ENCODE measurements at regions not wholly inside any gene's neighbourhood (a gene's known extent, or its start where the extent isn't known, plus 50 kb on each side); places are given as distances from the start of the nearest gene placed in this dataset.

GRCh38 chr1:29671446-29672356, 435.4 kb downstream of the PTPRU start:
- H3K36me3 ChIP-seq (ENCODE audit: control insufficient read depth, insufficient read depth, low read length): no peaks in the 10 kb centered on the region
- no peaks in the 10 kb centered on the region for H3K4me1 ChIP-seq (ENCODE audit: control insufficient read depth, insufficient read depth, low read length)
- H3K27me3 ChIP-seq (ENCODE audit: control insufficient read depth, insufficient read depth, low read length, poor library complexity, severe bottlenecking): peaks cover 4% of the 10 kb centered on the region
- H3K9me3 ChIP-seq (ENCODE audit: control insufficient read depth, low read length): no peaks in the 10 kb centered on the region
- TF ChIP-seq, protein P1, sequence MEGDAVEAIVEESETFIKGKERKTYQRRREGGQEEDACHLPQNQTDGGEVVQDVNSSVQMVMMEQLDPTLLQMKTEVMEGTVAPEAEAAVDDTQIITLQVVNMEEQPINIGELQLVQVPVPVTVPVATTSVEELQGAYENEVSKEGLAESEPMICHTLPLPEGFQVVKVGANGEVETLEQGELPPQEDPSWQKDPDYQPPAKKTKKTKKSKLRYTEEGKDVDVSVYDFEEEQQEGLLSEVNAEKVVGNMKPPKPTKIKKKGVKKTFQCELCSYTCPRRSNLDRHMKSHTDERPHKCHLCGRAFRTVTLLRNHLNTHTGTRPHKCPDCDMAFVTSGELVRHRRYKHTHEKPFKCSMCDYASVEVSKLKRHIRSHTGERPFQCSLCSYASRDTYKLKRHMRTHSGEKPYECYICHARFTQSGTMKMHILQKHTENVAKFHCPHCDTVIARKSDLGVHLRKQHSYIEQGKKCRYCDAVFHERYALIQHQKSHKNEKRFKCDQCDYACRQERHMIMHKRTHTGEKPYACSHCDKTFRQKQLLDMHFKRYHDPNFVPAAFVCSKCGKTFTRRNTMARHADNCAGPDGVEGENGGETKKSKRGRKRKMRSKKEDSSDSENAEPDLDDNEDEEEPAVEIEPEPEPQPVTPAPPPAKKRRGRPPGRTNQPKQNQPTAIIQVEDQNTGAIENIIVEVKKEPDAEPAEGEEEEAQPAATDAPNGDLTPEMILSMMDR (conservative IDR thresholded peaks at IDR 0.05): no peak
- H3K27ac Mint-ChIP-seq: no peak overlapping the region
- H3K36me3 Mint-ChIP-seq (ENCODE audit: low read depth): no peaks in the 10 kb centered on the region
- 87 to 100% methylated on average over 9 to 14 of the region's 14 CpGs for WGBS, 2 experiments (ENCODE audit: insufficient coverage in 1 of 2, insufficient read length in 1 of 2)
- H3K4me1 Mint-ChIP-seq: peaks cover 8% of the 10 kb centered on the region
- H3K27ac ChIP-seq (ENCODE audit: low read depth, low read length): no peak overlapping the region
- no peak overlapping the region for H3K4me3 Mint-ChIP-seq
- DNase-seq: peak; percentile 31
- H3K27me3 Mint-ChIP-seq (ENCODE audit: insufficient read depth): peaks cover 4% of the 10 kb centered on the region
- no peak overlapping the region for H3K4me3 ChIP-seq (ENCODE audit: low read length)
- no peaks in the 10 kb centered on the region for H3K9me3 Mint-ChIP-seq
- no peak overlapping the region for H3K9ac ChIP-seq (ENCODE audit: extremely low read depth, low read length, poor library complexity, severe bottlenecking)

GRCh38 chr1:29670752-29671151, 434.4 kb downstream of the PTPRU start:
- no peak for DNase-seq
- peaks cover 4% of the 10 kb centered on the region for H3K27me3 Mint-ChIP-seq (ENCODE audit: insufficient read depth)
- H3K9me3 ChIP-seq (ENCODE audit: control insufficient read depth, low read length): no peaks in the 10 kb centered on the region
- H3K27ac Mint-ChIP-seq: no peak overlapping the region
- 93 to 100% methylated on average over 4 to 7 of the region's 7 CpGs for WGBS, 2 experiments (ENCODE audit: insufficient coverage in 1 of 2, insufficient read length in 1 of 2)
- no peaks in the 10 kb centered on the region for H3K9me3 Mint-ChIP-seq
- no peak overlapping the region for H3K4me3 Mint-ChIP-seq
- no peaks in the 10 kb centered on the region for H3K4me1 ChIP-seq (ENCODE audit: control insufficient read depth, insufficient read depth, low read length)
- H3K36me3 Mint-ChIP-seq (ENCODE audit: low read depth): no peaks in the 10 kb centered on the region
- H3K27ac ChIP-seq (ENCODE audit: low read depth, low read length): no peak overlapping the region
- H3K4me1 Mint-ChIP-seq: peaks cover 7% of the 10 kb centered on the region
- H3K9ac ChIP-seq (ENCODE audit: extremely low read depth, low read length, poor library complexity, severe bottlenecking): no peak overlapping the region
- H3K4me3 ChIP-seq (ENCODE audit: low read length): no peak overlapping the region
- H3K27me3 ChIP-seq (ENCODE audit: control insufficient read depth, insufficient read depth, low read length, poor library complexity, severe bottlenecking): peaks cover 4% of the 10 kb centered on the region
- TF ChIP-seq, protein P1 (conservative IDR thresholded peaks at IDR 0.05): no peak
- H3K36me3 ChIP-seq (ENCODE audit: control insufficient read depth, insufficient read depth, low read length): no peaks in the 10 kb centered on the region

DNA sequence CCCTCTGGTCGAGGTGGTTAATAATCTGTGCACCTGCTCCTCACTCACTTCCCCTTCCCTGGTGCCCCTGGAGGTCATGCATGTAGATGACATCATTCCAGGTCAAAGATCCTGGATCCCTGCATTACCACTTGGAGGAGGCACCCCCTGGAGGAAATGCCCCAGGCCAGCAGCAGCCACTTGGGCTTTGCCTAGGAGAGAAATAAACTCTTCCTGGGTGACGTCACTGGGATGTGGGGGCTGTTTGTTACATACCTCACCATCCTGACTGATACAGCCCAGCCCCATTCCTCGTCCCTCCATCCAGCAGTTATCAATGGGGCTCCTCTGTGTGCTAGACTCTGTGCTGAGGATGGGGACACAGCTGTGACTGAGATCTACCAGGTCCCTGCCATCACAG, 433.6 kb downstream of the PTPRU start:
- DNase-seq: peak; percentile 19
- H3K27me3 Mint-ChIP-seq (ENCODE audit: insufficient read depth): peaks cover 4% of the 10 kb centered on the region
- Histone ChIP-seq H3K36me3 (ENCODE audit: control insufficient read depth, insufficient read depth, low read length) (no peaks in the 10 kb centered on the region), H3K4me3 (ENCODE audit: low read length) (no peak overlapping the region), H3K9me3 (ENCODE audit: control insufficient read depth, low read length) (no peaks in the 10 kb centered on the region), H3K4me1 (ENCODE audit: control insufficient read depth, insufficient read depth, low read length) (no peaks in the 10 kb centered on the region), H3K27me3 (ENCODE audit: control insufficient read depth, insufficient read depth, low read length, poor library complexity, severe bottlenecking) (peaks cover 4% of the 10 kb centered on the region), H3K9ac (ENCODE audit: extremely low read depth, low read length, poor library complexity, severe bottlenecking) (no peak overlapping the region), H3K27ac (ENCODE audit: low read depth, low read length) (no peak overlapping the region)
- no peak overlapping the region for H3K27ac Mint-ChIP-seq
- TF ChIP-seq, protein P1 (conservative IDR thresholded peaks at IDR 0.05): peak; percentile 16
- H3K36me3 Mint-ChIP-seq (ENCODE audit: low read depth): no peaks in the 10 kb centered on the region
- H3K4me3 Mint-ChIP-seq: no peak overlapping the region
- no peaks in the 10 kb centered on the region for H3K4me1 Mint-ChIP-seq
- no peaks in the 10 kb centered on the region for H3K9me3 Mint-ChIP-seq
- WGBS, 2 experiments (ENCODE audit: insufficient coverage in 1 of 2, insufficient read length in 1 of 2): 81% methylated on average over 3 of the region's 3 CpGs; no CpG with 5 or more reads in 1 of the 2 experiments

Data from endodermal cell (in vitro differentiated cells).